ENCODE measurements at regions not wholly inside any gene's neighbourhood (a gene's known extent, or its start where the extent isn't known, plus 50 kb on each side); places are given as distances from the start of the nearest gene placed in this dataset.

DNA sequence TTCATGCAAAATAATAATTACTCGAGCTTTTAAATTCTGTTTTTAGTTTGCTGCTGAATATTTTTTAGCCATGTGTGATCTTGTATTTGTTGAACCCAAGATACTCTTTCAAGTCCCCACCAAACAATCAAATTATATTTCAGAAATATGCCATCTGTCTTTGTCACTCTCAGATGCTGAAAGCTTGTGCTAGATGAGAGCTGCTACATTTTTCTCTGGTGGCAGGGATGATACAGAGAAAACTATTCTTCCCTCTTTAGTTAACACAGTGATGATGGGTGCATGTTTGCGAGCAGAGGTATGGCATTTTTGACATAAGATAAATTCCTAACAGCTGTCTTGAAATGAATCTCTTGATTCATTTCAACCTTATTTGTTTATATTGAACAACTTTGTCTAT, 100.6 kb upstream of the NPHP3 start:
- Mint-ChIP-seq H3K27me3 (ENCODE audit: unreplicated experiment) (peaks cover 64% of the 10 kb centered on the region), H3K27ac (ENCODE audit: unreplicated experiment) (no peak overlapping the region), H3K36me3 (ENCODE audit: unreplicated experiment) (no peaks in the 10 kb centered on the region), H3K9me3 (ENCODE audit: unreplicated experiment) (no peaks in the 10 kb centered on the region), H3K4me3 (ENCODE audit: unreplicated experiment) (no peak overlapping the region), H3K4me1 (ENCODE audit: unreplicated experiment) (peaks cover 13% of the 10 kb centered on the region)
- TF ChIP-seq, protein P1, sequence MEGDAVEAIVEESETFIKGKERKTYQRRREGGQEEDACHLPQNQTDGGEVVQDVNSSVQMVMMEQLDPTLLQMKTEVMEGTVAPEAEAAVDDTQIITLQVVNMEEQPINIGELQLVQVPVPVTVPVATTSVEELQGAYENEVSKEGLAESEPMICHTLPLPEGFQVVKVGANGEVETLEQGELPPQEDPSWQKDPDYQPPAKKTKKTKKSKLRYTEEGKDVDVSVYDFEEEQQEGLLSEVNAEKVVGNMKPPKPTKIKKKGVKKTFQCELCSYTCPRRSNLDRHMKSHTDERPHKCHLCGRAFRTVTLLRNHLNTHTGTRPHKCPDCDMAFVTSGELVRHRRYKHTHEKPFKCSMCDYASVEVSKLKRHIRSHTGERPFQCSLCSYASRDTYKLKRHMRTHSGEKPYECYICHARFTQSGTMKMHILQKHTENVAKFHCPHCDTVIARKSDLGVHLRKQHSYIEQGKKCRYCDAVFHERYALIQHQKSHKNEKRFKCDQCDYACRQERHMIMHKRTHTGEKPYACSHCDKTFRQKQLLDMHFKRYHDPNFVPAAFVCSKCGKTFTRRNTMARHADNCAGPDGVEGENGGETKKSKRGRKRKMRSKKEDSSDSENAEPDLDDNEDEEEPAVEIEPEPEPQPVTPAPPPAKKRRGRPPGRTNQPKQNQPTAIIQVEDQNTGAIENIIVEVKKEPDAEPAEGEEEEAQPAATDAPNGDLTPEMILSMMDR (IDR thresholded peaks at IDR 0.05), result no peak
- no peak for DNase-seq (ENCODE audit: extremely low spot score, unreplicated experiment)

DNA sequence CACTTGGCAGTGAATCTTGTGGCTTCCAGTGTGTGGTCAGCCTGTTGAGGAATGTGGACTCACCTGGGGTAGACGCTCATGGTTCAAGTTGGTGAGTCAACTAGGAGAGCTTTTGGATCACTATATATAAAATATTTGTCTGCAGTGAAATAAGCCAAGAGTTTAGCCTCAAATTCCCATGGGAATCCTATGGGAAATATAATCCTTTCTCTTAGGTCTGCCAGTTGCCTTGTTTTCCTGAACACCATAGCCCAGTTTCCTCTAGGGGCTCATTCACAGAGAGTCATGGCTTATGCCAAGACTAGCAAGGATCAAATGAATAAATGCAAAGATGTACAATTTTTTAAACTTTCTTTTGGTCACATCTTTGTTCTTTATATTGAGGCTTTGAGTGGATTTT, 100.1 kb upstream of the NPHP3 start:
- TF ChIP-seq, protein P1 (IDR thresholded peaks at IDR 0.05), result no peak
- Mint-ChIP-seq H3K4me1 (ENCODE audit: unreplicated experiment) (peaks cover 13% of the 10 kb centered on the region), H3K36me3 (ENCODE audit: unreplicated experiment) (no peaks in the 10 kb centered on the region), H3K27me3 (ENCODE audit: unreplicated experiment) (peaks cover 70% of the 10 kb centered on the region), H3K4me3 (ENCODE audit: unreplicated experiment) (no peak overlapping the region), H3K27ac (ENCODE audit: unreplicated experiment) (no peak overlapping the region), H3K9me3 (ENCODE audit: unreplicated experiment) (no peaks in the 10 kb centered on the region)
- DNase-seq (ENCODE audit: extremely low spot score, unreplicated experiment), result no peak

GRCh38 chr3:132821314-132821713, 99.1 kb upstream of the NPHP3 start:
- peaks cover 13% of the 10 kb centered on the region for H3K4me1 Mint-ChIP-seq (ENCODE audit: unreplicated experiment)
- TF ChIP-seq, protein P1 (IDR thresholded peaks at IDR 0.05), result no peak
- H3K36me3 Mint-ChIP-seq (ENCODE audit: unreplicated experiment), result no peaks in the 10 kb centered on the region
- no peak for DNase-seq (ENCODE audit: extremely low spot score, unreplicated experiment)
- H3K27me3 Mint-ChIP-seq (ENCODE audit: unreplicated experiment), result peaks cover 70% of the 10 kb centered on the region
- no peak overlapping the region for H3K4me3 Mint-ChIP-seq (ENCODE audit: unreplicated experiment)
- H3K9me3 Mint-ChIP-seq (ENCODE audit: unreplicated experiment), result no peaks in the 10 kb centered on the region
- H3K27ac Mint-ChIP-seq (ENCODE audit: unreplicated experiment), result no peak overlapping the region

DNA sequence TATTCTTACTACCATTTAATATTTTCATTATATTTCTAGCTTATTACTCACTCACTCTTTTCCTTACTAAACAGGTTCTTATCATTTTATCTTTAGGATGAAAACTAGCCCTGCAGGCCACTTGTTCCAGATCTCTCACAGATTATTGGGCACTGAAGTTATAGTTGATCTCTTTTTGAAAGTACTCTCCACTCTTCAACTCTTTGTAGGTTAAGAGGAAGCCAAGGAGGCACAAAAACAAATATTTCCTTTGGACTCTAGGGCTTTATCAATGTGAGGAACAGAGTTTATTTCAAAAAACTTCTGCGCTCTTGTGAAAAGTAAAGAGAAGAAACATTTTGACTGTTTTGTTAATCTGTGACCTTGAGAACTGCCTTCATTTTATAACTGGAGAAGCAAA, 96.0 kb upstream of the NPHP3 start:
- TF ChIP-seq, protein P1 (IDR thresholded peaks at IDR 0.05), result no peak
- H3K27ac Mint-ChIP-seq (ENCODE audit: unreplicated experiment), result no peak overlapping the region
- DNase-seq (ENCODE audit: extremely low spot score, unreplicated experiment), result no peak
- peaks cover 62% of the 10 kb centered on the region for H3K27me3 Mint-ChIP-seq (ENCODE audit: unreplicated experiment)
- no peak overlapping the region for H3K4me3 Mint-ChIP-seq (ENCODE audit: unreplicated experiment)
- H3K36me3 Mint-ChIP-seq (ENCODE audit: unreplicated experiment), result no peaks in the 10 kb centered on the region
- H3K9me3 Mint-ChIP-seq (ENCODE audit: unreplicated experiment), result no peaks in the 10 kb centered on the region
- H3K4me1 Mint-ChIP-seq (ENCODE audit: unreplicated experiment), result peaks cover 13% of the 10 kb centered on the region

- Mint-ChIP-seq H3K4me1 (ENCODE audit: unreplicated experiment) (peaks cover 12% of the 10 kb centered on the region), H3K9me3 (ENCODE audit: unreplicated experiment) (no peaks in the 10 kb centered on the region), H3K27ac (ENCODE audit: unreplicated experiment) (no peak overlapping the region), H3K36me3 (ENCODE audit: unreplicated experiment) (no peaks in the 10 kb centered on the region), H3K27me3 (ENCODE audit: unreplicated experiment) (peaks cover 59% of the 10 kb centered on the region), H3K4me3 (ENCODE audit: unreplicated experiment) (no peak overlapping the region)
- DNase-seq (ENCODE audit: extremely low spot score, unreplicated experiment), result no peak
- TF ChIP-seq, protein P1 (IDR thresholded peaks at IDR 0.05), result no peak
Observed at GRCh38 chr3:132817646-132818177, 95.5 kb upstream of the NPHP3 start.
